Osteoblast (primary cell): ENCODE measurements at regions not wholly inside any gene's neighbourhood (a gene's known extent, or its start where the extent isn't known, plus 50 kb on each side); places are given as distances from the start of the nearest gene placed in this dataset.

Source experiments
- DNase-seq: peaks from one replicate; pipeline ENCODE4 v3.0.0; 2011; ENCODE audit warnings: low spot score, mixed read lengths; ENCODE audit not compliant: insufficient read length; ENCODE audit errors: missing footprints
- H2AFZ ChIP-seq: 2 replicates; pipeline ENCODE4 v1.6.0; 2011; ENCODE audit warnings: mild to moderate bottlenecking, low read length
- H3K27ac ChIP-seq: 2 replicates; pipeline ENCODE4 v1.5.1; 2011; ENCODE audit warnings: mild to moderate bottlenecking, low read depth, low read length, moderate library complexity
- H3K27me3 ChIP-seq: 2 replicates; pipeline ENCODE4 v1.6.0; 2012; ENCODE audit warnings: mild to moderate bottlenecking, control low read depth, inconsistent platforms, low read length, moderate library complexity; ENCODE audit not compliant: insufficient read depth
- H3K36me3 ChIP-seq: 2 replicates; pipeline ENCODE4 v1.5.1; 2011; ENCODE audit warnings: mild to moderate bottlenecking, low read length, control low read depth, moderate library complexity; ENCODE audit not compliant: insufficient read depth
- H3K4me1 ChIP-seq: 2 replicates; pipeline ENCODE4 v1.5.1; 2011; ENCODE audit warnings: mild to moderate bottlenecking, low read length, control low read depth, moderate library complexity; ENCODE audit not compliant: insufficient read depth
- H3K4me2 ChIP-seq: 2 replicates; pipeline ENCODE4 v1.6.0; 2011; ENCODE audit warnings: mild to moderate bottlenecking, low read length; ENCODE audit not compliant: insufficient read depth
- H3K4me3 ChIP-seq: fragments of 200-600 bp; sonication (generic); 3 replicates; pipeline ENCODE4 v1.5.1; 2012; ENCODE audit warnings: mild to moderate bottlenecking, low read length, inconsistent platforms; ENCODE audit not compliant: insufficient read depth
- H3K79me2 ChIP-seq: 2 replicates; pipeline ENCODE4 v1.6.0; 2012; ENCODE audit warnings: mild to moderate bottlenecking, low read length, control low read depth, inconsistent platforms; ENCODE audit not compliant: insufficient read depth
- H3K9me3 ChIP-seq: 2 replicates; pipeline ENCODE4 v1.5.1; 2011; ENCODE audit warnings: low read depth, low read length, control low read depth
- H4K20me1 ChIP-seq: 2 replicates; pipeline ENCODE4 v1.6.0; 2012; ENCODE audit warnings: mild to moderate bottlenecking, low read length, control low read depth; ENCODE audit not compliant: insufficient read depth
- TF ChIP-seq, protein P1 (sequence below): IDR thresholded peaks from 2 replicates; pipeline ENCODE4 v1.5.1; 2011; ENCODE audit warnings: mild to moderate bottlenecking, low read depth, low read length, moderate library complexity; ENCODE audit errors: extremely low read depth

DNA sequence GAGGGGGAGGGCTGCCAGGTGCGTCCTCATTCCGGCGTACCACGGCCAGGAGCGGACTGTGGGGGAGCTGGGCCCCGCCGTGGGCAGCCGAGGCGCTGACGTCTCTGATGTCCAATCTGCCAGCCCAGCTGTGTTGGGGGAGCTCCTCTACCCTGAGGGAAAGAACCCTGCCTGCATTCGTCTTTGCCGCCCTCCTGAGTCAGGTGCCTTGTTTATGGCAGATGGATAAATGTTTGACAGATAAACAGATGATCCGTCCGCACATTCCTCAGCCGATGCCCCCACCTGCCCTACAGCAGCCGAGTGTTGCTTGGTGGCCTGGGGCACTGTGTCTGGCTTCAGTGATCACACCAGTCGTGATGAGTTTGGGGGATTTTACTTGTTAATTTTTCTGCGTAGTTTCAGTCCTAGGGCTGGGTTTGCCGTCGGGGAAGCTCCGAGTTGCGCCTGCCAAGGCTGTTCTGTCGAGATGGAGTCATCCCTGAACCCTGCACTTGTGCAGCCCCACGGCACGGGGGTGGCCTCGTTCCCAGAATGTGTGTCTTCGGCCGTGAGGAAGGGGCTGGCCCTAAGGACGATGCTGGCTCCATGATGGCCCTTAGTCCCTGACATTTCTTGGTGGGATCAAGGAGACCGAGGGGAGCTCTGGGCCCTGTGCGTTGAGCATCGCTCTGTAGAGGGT lies 1083.9 kb downstream of the BRD1 start:
- Histone ChIP-seq H3K27me3 (no peaks in the 10 kb centered on the region), H3K9me3 (no peaks in the 10 kb centered on the region)

DNA sequence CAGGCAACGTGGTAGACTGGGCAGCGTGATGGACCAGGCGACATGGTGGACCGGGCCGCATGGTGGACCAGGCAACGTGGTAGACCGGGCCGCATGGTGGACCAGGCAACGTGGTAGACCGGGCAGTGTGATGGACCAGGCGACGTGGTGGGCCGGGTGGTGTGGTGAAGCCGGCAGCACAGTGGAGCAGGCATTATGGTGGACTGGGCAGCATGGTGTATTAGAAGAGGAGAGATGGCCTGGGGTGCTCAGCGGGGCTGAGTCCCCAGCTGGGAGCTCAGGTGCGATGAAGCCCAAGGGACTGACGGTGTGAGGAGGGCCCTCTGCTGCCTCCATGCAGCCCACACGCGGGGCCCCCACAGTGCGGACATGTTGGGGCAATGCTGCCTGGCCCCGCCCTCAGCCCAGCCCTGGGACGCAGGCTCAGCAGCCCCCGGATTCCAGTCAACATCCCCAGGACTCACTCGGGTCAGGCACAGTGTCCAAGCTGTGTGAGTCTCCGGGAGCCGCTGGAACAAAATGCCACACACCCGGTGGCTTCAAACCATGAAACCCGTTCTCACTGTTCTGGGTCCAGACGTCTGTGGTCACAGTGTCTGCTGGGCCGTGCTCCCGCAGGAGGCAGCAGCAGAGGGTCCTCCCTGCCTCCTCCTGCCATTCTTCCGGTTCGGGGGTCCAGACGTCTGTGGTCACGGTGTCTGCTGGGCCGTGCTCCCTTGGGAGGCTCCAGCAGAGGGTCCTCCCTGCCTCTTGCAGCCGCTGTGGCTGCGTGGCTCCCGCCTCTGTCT lies 1084.9 kb downstream of the BRD1 start:
- TF ChIP-seq, protein P1, sequence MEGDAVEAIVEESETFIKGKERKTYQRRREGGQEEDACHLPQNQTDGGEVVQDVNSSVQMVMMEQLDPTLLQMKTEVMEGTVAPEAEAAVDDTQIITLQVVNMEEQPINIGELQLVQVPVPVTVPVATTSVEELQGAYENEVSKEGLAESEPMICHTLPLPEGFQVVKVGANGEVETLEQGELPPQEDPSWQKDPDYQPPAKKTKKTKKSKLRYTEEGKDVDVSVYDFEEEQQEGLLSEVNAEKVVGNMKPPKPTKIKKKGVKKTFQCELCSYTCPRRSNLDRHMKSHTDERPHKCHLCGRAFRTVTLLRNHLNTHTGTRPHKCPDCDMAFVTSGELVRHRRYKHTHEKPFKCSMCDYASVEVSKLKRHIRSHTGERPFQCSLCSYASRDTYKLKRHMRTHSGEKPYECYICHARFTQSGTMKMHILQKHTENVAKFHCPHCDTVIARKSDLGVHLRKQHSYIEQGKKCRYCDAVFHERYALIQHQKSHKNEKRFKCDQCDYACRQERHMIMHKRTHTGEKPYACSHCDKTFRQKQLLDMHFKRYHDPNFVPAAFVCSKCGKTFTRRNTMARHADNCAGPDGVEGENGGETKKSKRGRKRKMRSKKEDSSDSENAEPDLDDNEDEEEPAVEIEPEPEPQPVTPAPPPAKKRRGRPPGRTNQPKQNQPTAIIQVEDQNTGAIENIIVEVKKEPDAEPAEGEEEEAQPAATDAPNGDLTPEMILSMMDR = no peak
- no peaks in the 10 kb centered on the region for H3K9me3 ChIP-seq
- no peak overlapping the region for H2AFZ ChIP-seq
- no peaks in the 10 kb centered on the region for H3K79me2 ChIP-seq
- H4K20me1 ChIP-seq = no peaks in the 10 kb centered on the region
- peak; percentile 74 for DNase-seq
- H3K27ac ChIP-seq = no peak overlapping the region
- H3K4me1 ChIP-seq = no peaks in the 10 kb centered on the region
- H3K4me2 ChIP-seq = no peak overlapping the region
- no peaks in the 10 kb centered on the region for H3K36me3 ChIP-seq
- no peak overlapping the region for H3K4me3 ChIP-seq
- H3K27me3 ChIP-seq = no peaks in the 10 kb centered on the region

More for the DNA sequence above, 1083.9 kb downstream of the BRD1 start:
- Histone ChIP-seq H3K4me1 (no peaks in the 10 kb centered on the region), H3K36me3 (no peaks in the 10 kb centered on the region), H2AFZ (no peak overlapping the region), H3K27ac (no peak overlapping the region), H3K4me2 (no peak overlapping the region), H3K79me2 (no peaks in the 10 kb centered on the region), H3K4me3 (no peak overlapping the region), H4K20me1 (no peaks in the 10 kb centered on the region)
- peak; percentile 49 for DNase-seq
- TF ChIP-seq, protein P1 = no peak

DNA sequence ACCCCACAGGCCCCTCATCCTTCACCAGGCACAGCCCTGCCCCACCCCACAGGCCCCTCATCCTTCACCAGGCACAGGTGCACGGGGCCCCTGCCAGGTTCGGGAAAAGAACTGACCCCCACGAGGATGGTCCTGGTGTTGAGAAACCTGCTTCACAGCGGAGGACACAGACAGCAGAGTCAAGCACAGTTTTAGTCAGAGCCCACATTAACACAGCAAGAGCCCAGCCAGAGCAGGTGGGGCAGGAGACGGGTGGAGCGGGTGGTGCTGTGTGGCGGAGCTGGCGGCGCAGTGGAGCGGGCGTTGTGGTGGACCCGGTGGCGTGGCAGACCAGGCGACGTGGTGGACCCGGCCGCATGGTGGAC lies 1085.5 kb downstream of the BRD1 start:
- Histone ChIP-seq H3K4me2 (no peak overlapping the region), H3K4me1 (no peaks in the 10 kb centered on the region), H2AFZ (no peak overlapping the region), H3K27ac (no peak overlapping the region), H3K27me3 (no peaks in the 10 kb centered on the region), H3K9me3 (no peaks in the 10 kb centered on the region), H3K36me3 (no peaks in the 10 kb centered on the region), H3K79me2 (no peaks in the 10 kb centered on the region), H4K20me1 (no peaks in the 10 kb centered on the region), H3K4me3 (no peak overlapping the region)
- DNase-seq = no peak
- TF ChIP-seq, protein P1 = no peak

DNA sequence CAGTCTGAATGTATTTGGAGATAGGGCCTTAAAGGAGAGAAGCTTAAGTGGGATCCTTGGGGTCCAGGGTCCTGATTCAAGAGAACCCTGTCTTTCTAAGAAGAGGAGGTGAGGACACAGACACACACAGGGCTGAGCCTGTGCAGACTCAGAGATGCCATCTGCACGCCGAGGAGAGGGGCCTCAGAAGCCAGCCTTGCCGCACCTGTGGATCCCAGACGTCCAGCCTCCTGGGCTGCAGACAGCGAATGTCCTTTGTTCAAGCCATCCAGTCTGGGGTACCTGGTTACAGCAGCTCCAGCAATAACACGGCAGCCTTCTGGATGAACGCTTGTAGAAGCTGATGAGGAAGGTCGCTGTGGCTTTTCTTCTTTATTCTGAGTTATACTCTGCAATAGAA lies 1086.1 kb downstream of the BRD1 start:
- Histone ChIP-seq H3K27ac (no peak overlapping the region), H3K9me3 (no peaks in the 10 kb centered on the region), H3K4me1 (no peaks in the 10 kb centered on the region), H3K4me2 (no peak overlapping the region), H2AFZ (no peak overlapping the region), H4K20me1 (no peaks in the 10 kb centered on the region), H3K36me3 (no peaks in the 10 kb centered on the region), H3K27me3 (no peaks in the 10 kb centered on the region), H3K79me2 (no peaks in the 10 kb centered on the region), H3K4me3 (no peak overlapping the region)
- peak; percentile 66 for DNase-seq
- TF ChIP-seq, protein P1 = no peak
